Fibroblast of pulmonary artery (primary cell): ENCODE measurements at regions not wholly inside any gene's neighbourhood (a gene's known extent, or its start where the extent isn't known, plus 50 kb on each side); places are given as distances from the start of the nearest gene placed in this dataset.
"Not testable (repeated sequence)": the region's sequence is repeated elsewhere in the genome, so short reads cannot be mapped to it uniquely, and the experiment has no call there.

ENCODE experiments used
- DNase-seq: peaks from one replicate; pipeline ENCODE4 v3.0.0-alpha.2; 2010; ENCODE audit warnings: low read depth
- H3K4me3 ChIP-seq: replicated peaks from 2 replicates; pipeline ENCODE4 v1.5.1; 2011; ENCODE audit warnings: low read depth, mild to moderate bottlenecking, control low read depth, low read length, moderate library complexity
- TF ChIP-seq, protein P1 (sequence below): IDR thresholded peaks from 2 replicates; pipeline ENCODE4 v1.5.1; 2011; ENCODE audit warnings: mild to moderate bottlenecking, control low read depth, low read length, inconsistent platforms; ENCODE audit errors: missing control alignments

DNA sequence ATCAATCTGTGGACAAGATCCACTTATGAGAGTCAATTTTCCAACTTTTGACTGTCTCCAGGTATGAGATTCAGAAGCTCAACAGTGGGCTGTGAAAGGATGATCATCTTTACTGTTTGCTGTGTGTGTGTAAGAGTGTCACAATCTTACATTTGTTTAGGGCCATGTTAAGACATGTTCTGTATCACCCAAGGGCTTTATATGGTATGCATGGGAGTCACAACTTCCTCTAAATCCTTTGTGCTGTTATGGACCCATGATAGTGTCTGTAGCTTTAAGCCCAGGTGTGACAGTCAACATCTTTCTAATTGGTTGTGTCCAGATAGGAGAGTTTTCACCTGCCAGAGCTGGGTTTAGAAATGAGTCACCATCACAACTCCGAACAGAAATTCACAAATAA lies 70.2 kb downstream of the ZNF726 start:
- not testable (repeated sequence) for H3K4me3 ChIP-seq, DNase-seq

DNA sequence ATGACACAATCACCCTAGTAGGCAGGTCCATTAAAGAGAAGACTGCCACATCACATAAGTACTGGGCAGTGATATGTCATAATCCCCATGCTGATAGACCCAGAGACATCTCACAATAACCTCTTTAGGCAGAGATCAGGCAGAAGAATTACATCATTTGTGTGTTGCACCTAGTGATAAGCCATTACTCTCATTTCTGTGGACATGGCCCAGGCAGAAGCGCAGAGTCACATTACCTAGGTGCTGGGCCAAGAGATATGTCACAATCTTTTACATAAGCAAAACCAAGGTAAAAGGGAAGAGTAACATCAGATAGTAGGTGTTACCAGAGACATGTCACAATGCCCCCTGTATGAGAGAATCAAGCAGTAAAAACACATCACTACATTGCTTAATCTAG lies 71.9 kb downstream of the ZNF726 start:
- TF ChIP-seq, protein P1, sequence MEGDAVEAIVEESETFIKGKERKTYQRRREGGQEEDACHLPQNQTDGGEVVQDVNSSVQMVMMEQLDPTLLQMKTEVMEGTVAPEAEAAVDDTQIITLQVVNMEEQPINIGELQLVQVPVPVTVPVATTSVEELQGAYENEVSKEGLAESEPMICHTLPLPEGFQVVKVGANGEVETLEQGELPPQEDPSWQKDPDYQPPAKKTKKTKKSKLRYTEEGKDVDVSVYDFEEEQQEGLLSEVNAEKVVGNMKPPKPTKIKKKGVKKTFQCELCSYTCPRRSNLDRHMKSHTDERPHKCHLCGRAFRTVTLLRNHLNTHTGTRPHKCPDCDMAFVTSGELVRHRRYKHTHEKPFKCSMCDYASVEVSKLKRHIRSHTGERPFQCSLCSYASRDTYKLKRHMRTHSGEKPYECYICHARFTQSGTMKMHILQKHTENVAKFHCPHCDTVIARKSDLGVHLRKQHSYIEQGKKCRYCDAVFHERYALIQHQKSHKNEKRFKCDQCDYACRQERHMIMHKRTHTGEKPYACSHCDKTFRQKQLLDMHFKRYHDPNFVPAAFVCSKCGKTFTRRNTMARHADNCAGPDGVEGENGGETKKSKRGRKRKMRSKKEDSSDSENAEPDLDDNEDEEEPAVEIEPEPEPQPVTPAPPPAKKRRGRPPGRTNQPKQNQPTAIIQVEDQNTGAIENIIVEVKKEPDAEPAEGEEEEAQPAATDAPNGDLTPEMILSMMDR: no peak
- no peak for DNase-seq
- no peak overlapping the region for H3K4me3 ChIP-seq

DNA sequence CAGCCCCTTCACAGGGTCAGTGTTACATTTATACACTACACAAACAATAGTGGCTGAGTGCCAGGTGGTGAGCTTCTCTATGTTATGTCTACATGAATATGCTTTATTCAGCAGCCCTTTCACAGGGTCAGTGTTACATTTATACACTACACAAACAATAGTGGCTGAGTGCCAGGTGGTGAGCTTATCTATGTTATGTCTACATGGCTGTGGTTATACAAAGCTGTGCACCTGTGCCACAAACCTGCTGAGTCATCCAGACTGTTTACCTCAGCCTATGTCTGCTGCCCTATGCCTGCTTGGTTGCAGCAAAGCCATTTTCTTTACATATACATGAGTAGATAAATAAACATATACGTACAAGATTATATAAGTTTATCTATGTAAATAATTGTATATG lies 76.5 kb downstream of the ZNF726 start:
- H3K4me3 ChIP-seq: no peak overlapping the region
- TF ChIP-seq, protein P1: no peak
- DNase-seq: peak; percentile 38

DNA sequence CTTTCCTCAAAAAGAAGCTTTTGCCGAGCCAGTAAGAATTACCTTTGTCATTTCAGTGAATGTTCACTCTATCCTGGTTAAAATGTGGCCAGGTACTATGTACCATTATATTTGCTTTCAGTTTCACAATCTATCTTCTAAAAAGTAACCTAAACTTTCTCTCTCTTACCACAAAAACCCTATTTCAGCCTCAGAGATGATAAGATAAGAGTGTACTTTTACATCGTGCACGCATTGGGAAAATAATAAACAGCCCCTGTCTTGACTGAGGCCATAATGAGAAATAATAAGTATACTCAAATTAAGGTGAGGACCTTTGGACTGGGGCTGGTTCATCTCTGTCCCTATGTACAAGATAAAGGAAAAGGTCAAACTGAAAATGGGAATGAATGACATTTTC lies 77.7 kb downstream of the ZNF726 start:
- DNase-seq: no peak
- no peak overlapping the region for H3K4me3 ChIP-seq
- TF ChIP-seq, protein P1: no peak

DNA sequence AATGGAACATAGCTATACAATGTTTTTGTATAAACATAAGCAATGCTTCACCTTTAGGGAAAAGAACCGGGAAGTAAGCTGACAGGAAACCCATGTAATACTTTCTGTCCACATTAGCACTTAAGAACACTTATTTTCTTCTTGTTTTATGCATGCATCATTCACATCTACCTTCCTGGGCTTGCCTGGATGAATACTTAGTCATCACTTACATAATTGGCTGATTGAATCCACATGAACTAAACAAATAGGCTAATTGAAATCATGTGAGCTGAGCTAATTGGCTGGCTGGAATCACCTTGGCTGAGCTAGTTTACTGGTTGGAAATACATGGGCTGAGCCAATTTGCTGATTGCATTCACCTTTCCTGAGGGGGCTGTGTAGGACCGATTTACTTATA lies 78.8 kb downstream of the ZNF726 start:
- DNase-seq: no peak

DNA sequence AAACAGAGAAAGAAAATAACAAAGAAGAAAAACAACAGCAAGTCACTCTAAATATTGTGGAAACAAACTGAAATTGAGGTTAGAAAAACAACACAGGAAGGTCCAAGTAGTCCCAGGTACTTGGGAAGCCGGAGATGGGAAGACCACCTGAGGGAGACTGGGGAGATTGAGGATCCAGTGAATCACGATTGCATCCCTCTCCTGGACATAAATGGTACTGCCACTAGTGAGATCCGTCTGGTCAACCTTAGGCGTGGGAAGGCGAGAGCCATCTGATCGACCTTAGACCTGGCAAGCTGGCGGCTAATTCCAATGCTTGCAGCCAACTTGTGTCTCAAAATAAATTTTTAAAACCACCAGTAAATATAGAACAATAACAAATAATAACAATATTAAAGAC lies 81.9 kb downstream of the ZNF726 start:
- no peak for DNase-seq
- TF ChIP-seq, protein P1: peak; percentile 22
- H3K4me3 ChIP-seq: no peak overlapping the region

More for the DNA sequence above, 78.8 kb downstream of the ZNF726 start:
- TF ChIP-seq, protein P1: no peak
- no peak overlapping the region for H3K4me3 ChIP-seq

DNA sequence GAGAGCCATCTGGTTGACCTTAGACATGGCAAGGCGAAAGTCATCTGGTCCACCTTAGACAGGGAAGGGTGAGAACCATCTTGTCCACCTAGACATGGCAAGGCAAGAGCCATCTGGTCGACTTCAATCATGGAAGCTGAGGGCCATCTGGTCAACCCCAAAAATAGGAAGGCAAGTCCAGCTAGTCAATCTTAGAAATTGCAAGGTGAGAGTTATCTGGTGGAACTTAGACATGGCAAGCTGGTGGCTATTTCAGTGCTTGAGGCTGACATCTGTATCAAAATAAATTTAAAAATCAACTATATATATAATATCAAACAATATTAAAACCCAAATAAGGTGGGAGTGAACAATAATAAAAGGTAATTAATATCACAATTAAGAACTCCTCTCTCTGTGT lies 83.9 kb downstream of the ZNF726 start:
- TF ChIP-seq, protein P1: no peak
- no peak for DNase-seq
- H3K4me3 ChIP-seq: no peak overlapping the region
